Lower lobe of right lung (tissue), 2 donors: ENCODE measurements at regions not wholly inside any gene's neighbourhood (a gene's known extent, or its start where the extent isn't known, plus 50 kb on each side); places are given as distances from the start of the nearest gene placed in this dataset.

Experiments
- ATAC-seq, 2 donors: fragments of 200-7000 bp; cut with Tn5 transposase; one replicate each; pipeline ENCODE4 v1.9.1; 2020 to 2022; ENCODE audit warnings: mild to moderate bottlenecking in 2 of 2, moderate library complexity in 2 of 2
- DNase-seq: peaks from one replicate; pipeline ENCODE4 v3.0.0-alpha.2; 2020
- H3K27ac ChIP-seq: fragments of 200-600 bp; one replicate; pipeline ENCODE4 v1.8.0; 2022
- H3K27me3 ChIP-seq: fragments of 200-600 bp; one replicate; pipeline ENCODE4 v1.8.0; 2022; ENCODE audit warnings: low read depth
- H3K36me3 ChIP-seq: fragments of 200-600 bp; one replicate; pipeline ENCODE4 v1.8.0; 2022; ENCODE audit warnings: mild to moderate bottlenecking
- H3K4me1 ChIP-seq: fragments of 200-600 bp; one replicate; pipeline ENCODE4 v1.8.0; 2022
- H3K4me3 ChIP-seq: fragments of 200-600 bp; one replicate; pipeline ENCODE4 v1.8.0; 2022; ENCODE audit warnings: mild to moderate bottlenecking
- H3K9me3 ChIP-seq: fragments of 200-600 bp; one replicate; pipeline ENCODE4 v1.8.0; 2022
- intact Hi-C: fragments of 100-400 bp; cut with DNase I; formaldehyde crosslinking; loops from one replicate; pipeline ENCODE4 v1.11.0; 2022
- TF ChIP-seq, protein P1 (sequence below): fragments of 200-600 bp; IDR thresholded peaks from one replicate; pipeline ENCODE4 v1.8.0; 2022; ENCODE audit warnings: antibody characterized with exemption, mild to moderate bottlenecking
- donor health status: DM: no; HTN: yes; CAD: no; lungs with severe emphysema.

GRCh38 chr3:34183114-34183513 lies 384.7 kb downstream of the PDCD6IP start:
- no peaks in the 10 kb centered on the region for H3K4me1 ChIP-seq
- TF ChIP-seq, protein P1, sequence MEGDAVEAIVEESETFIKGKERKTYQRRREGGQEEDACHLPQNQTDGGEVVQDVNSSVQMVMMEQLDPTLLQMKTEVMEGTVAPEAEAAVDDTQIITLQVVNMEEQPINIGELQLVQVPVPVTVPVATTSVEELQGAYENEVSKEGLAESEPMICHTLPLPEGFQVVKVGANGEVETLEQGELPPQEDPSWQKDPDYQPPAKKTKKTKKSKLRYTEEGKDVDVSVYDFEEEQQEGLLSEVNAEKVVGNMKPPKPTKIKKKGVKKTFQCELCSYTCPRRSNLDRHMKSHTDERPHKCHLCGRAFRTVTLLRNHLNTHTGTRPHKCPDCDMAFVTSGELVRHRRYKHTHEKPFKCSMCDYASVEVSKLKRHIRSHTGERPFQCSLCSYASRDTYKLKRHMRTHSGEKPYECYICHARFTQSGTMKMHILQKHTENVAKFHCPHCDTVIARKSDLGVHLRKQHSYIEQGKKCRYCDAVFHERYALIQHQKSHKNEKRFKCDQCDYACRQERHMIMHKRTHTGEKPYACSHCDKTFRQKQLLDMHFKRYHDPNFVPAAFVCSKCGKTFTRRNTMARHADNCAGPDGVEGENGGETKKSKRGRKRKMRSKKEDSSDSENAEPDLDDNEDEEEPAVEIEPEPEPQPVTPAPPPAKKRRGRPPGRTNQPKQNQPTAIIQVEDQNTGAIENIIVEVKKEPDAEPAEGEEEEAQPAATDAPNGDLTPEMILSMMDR = no peak
- no peak overlapping the region for H3K27ac ChIP-seq
- H3K9me3 ChIP-seq = no peaks in the 10 kb centered on the region
- ATAC-seq (no peak), DNase-seq (no peak)
- no peak overlapping the region for H3K4me3 ChIP-seq
- no peaks in the 10 kb centered on the region for H3K27me3 ChIP-seq
- intact Hi-C loops = no loop called here
- H3K36me3 ChIP-seq = no peaks in the 10 kb centered on the region

DNA sequence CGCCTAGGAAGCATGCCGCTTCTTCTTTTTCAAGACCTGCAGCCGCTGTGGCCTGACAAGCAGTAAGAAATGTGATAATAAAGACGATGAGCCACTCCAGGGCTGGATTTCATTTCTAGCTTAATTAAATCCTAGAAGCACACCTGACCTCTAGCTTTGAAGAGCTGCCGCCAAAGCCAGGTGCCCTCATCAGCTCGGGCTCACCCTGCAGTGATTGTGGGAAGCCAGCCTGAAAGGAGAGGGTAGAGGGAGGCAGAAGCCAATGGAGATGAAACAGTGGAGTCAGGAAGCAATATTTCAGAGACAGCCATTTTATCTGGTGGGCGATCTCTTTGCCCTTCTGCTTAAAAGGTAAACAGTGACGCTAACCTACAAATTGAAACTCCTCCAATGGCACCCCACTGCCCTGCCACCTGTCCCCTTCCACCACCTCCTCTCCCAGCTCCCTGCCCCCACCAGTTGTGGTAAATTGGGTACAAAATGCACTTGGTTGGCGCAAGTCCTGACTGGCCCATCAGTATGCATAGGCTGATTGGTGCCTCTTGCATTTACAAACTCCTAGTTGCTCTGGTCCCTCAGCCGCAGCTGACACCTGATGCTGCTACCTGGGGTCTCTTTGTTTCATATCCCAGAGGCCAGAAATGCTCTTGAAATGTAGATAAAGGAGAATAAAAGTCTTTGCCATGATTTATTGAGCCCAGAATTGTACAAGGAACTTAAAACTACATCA lies 385.3 kb downstream of the PDCD6IP start:
- DNase-seq (no peak), ATAC-seq (no peak)
- Histone ChIP-seq H3K9me3 (no peaks in the 10 kb centered on the region), H3K36me3 (no peaks in the 10 kb centered on the region), H3K27ac (no peak overlapping the region), H3K4me1 (no peaks in the 10 kb centered on the region), H3K27me3 (no peaks in the 10 kb centered on the region), H3K4me3 (no peak overlapping the region)
- TF ChIP-seq, protein P1 = no peak
- intact Hi-C loops = no loop called here

- TF ChIP-seq, protein P1 = no peak
- Histone ChIP-seq H3K27me3 (no peaks in the 10 kb centered on the region), H3K4me1 (no peaks in the 10 kb centered on the region), H3K4me3 (no peak overlapping the region), H3K36me3 (no peaks in the 10 kb centered on the region), H3K27ac (no peak overlapping the region), H3K9me3 (no peaks in the 10 kb centered on the region)
- intact Hi-C loops = no loop called here
- DNase-seq (no peak), ATAC-seq (no peak)
Measured at GRCh38 chr3:34185301-34185700, 386.9 kb downstream of the PDCD6IP start.

DNA sequence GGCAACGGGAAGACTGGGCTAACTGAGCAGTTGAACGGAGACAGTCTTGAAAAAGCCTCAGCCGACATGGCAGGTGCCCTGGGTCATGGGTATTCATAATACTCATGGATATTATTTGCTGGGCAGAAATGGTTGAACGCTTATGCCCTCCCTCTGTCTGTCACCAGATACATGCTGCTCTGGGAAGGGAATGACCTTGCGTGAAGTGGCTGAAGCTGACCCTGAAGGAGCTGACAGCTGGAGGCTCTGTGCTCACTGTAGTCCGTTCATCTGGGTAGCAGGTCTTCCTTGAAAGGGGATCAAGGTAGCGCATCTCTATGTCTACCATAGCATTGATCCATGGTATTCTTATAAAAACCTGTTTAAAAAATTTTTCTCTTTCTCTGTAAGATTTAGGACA lies 390.7 kb downstream of the PDCD6IP start:
- no peaks in the 10 kb centered on the region for H3K36me3 ChIP-seq
- DNase-seq (no peak), ATAC-seq (no peak)
- no peaks in the 10 kb centered on the region for H3K4me1 ChIP-seq
- H3K27ac ChIP-seq = no peak overlapping the region
- intact Hi-C loops = no loop called here
- no peak overlapping the region for H3K4me3 ChIP-seq
- TF ChIP-seq, protein P1 = no peak
- no peaks in the 10 kb centered on the region for H3K27me3 ChIP-seq
- H3K9me3 ChIP-seq = no peaks in the 10 kb centered on the region

- TF ChIP-seq, protein P1 = no peak
- no peaks in the 10 kb centered on the region for H3K9me3 ChIP-seq
- no peak overlapping the region for H3K27ac ChIP-seq
- H3K27me3 ChIP-seq = no peaks in the 10 kb centered on the region
- H3K4me3 ChIP-seq = no peak overlapping the region
- H3K36me3 ChIP-seq = no peaks in the 10 kb centered on the region
- intact Hi-C loops = no loop called here
- peak; percentile 62 to 69 for ATAC-seq
- H3K4me1 ChIP-seq = no peaks in the 10 kb centered on the region
- DNase-seq = no peak
Measured at GRCh38 chr3:34196914-34197313, 398.5 kb downstream of the PDCD6IP start.
